Tibial artery (tissue), 4 donors: ENCODE measurements at regions not wholly inside any gene's neighbourhood (a gene's known extent, or its start where the extent isn't known, plus 50 kb on each side); places are given as distances from the start of the nearest gene placed in this dataset.

Source experiments
- DNase-seq, 2 donors: peaks; one replicate each; pipeline ENCODE4 v3.0.0-alpha.2; 2019
- H3K27ac ChIP-seq, 2 donors: fragments of 200-600 bp; sonication (generic) in 1 of 2; 1 replicate in 1 of 2; 2 replicates in 1 of 2; pipeline ENCODE4 v1.5.1; 2018 to 2019; ENCODE audit warnings: mild to moderate bottlenecking in 1 of 2
- H3K27me3 ChIP-seq, 2 donors: fragments of 200-600 bp; sonication (generic) in 1 of 2; one replicate each; pipeline versions ENCODE4 v1.5.1 to v1.6.0; 2016 to 2019
- H3K36me3 ChIP-seq, 3 donors: fragments of 200-600 bp; sonication (generic) in 2 of 3; one replicate each; pipeline ENCODE4 v1.5.1; 2016 to 2019; ENCODE audit warnings: mild to moderate bottlenecking in 2 of 3
- H3K4me1 ChIP-seq, 4 donors: fragments of 200-600 bp; sonication (generic) in 2 of 4; 1 replicate in 3 of 4; 2 replicates in 1 of 4; pipeline ENCODE4 v1.5.1; 2016 to 2019
- H3K4me3 ChIP-seq, 2 donors: fragments of 200-600 bp; sonication (generic) in 1 of 2; 1 replicate in 1 of 2; 2 replicates in 1 of 2; pipeline ENCODE4 v1.5.1; 2018 to 2019; ENCODE audit warnings: mild to moderate bottlenecking in 2 of 2
- H3K9me3 ChIP-seq, 3 donors: fragments of 200-600 bp; sonication (generic) in 1 of 3; one replicate each; pipeline ENCODE4 v1.5.1; 2016 to 2019
- intact Hi-C: fragments of 100-400 bp; cut with DNase I; formaldehyde crosslinking; loops from one replicate; pipeline ENCODE4 v1.15.0; 2023; ENCODE audit warnings: low total_unique reads
- TF ChIP-seq, protein P1 (sequence below), 2 experiments: fragments of 200-600 bp in 1 of 2; fragments of 450-650 bp in 1 of 2; IDR thresholded peaks; one replicate each; pipeline ENCODE4 v1.5.1; 2017 to 2019; ENCODE audit warnings: antibody characterized with exemption in 2 of 2, mild to moderate bottlenecking in 1 of 2, moderate library complexity in 1 of 2

DNA sequence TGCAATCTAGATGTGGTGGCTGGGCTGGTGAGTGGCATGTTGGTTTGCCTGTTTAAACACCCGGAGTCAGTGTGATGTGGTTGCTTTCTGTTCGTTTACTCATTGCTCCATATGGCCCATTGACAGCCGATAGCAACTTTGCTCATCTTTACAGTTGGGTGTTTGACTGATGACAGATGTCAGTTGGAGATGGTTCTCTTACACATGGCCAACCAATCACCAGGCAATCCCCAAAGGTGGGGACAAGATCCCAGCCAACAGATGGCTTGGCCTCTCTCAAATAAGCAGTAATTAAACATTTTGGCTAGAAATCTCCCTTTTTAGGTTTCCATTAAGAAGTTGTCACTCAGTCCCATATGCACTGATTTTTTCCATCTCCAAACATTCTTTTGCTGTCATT is 497.1 kb upstream of the ARGLU1 start:
- Histone ChIP-seq H3K27ac (no peak overlapping the region), H3K36me3 (no peaks in the 10 kb centered on the region), H3K9me3 (no peaks in the 10 kb centered on the region), H3K4me1 (no peaks in the 10 kb centered on the region), H3K27me3 (no peaks in the 10 kb centered on the region), H3K4me3 (no peak overlapping the region)
- no peak for DNase-seq
- TF ChIP-seq, protein P1, sequence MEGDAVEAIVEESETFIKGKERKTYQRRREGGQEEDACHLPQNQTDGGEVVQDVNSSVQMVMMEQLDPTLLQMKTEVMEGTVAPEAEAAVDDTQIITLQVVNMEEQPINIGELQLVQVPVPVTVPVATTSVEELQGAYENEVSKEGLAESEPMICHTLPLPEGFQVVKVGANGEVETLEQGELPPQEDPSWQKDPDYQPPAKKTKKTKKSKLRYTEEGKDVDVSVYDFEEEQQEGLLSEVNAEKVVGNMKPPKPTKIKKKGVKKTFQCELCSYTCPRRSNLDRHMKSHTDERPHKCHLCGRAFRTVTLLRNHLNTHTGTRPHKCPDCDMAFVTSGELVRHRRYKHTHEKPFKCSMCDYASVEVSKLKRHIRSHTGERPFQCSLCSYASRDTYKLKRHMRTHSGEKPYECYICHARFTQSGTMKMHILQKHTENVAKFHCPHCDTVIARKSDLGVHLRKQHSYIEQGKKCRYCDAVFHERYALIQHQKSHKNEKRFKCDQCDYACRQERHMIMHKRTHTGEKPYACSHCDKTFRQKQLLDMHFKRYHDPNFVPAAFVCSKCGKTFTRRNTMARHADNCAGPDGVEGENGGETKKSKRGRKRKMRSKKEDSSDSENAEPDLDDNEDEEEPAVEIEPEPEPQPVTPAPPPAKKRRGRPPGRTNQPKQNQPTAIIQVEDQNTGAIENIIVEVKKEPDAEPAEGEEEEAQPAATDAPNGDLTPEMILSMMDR (IDR thresholded peaks at IDR 0.05), result no peak
- intact Hi-C loops, result no loop called here

DNA sequence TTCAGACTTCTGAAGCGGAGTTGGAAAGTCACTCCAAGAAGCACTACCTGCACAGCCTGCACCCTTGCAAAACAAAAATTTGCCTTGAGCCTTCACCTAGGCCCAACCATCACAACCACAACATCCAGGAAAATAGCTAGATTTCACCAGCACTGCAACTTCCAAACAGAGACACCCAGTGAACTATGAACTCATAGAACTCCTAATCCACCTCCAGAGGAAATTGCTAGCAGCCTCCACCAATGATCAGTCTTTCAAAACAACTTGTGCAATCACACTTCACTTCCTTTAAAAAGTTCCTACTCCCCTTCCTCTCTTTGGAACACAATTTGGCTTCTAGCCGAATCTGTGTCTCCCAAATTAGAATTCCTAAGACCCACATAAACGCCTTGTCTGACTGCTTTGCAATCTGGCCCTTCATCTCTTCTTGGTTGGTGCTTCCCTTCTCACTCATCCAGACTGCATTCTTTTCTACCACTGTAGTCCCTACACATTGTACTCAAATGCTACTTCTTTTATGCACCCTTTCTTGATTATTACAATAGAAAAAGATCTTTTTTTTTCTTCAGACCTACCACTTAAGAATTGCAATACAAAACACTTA is 489.2 kb upstream of the ARGLU1 start:
- Histone ChIP-seq H3K36me3 (no peaks in the 10 kb centered on the region), H3K9me3 (no peaks in the 10 kb centered on the region), H3K4me1 (no peaks in the 10 kb centered on the region), H3K4me3 (no peak overlapping the region), H3K27ac (no peak overlapping the region), H3K27me3 (no peaks in the 10 kb centered on the region)
- TF ChIP-seq, protein P1 (IDR thresholded peaks at IDR 0.05), result no peak
- DNase-seq, result no peak
- intact Hi-C loops, result no loop called here

DNA sequence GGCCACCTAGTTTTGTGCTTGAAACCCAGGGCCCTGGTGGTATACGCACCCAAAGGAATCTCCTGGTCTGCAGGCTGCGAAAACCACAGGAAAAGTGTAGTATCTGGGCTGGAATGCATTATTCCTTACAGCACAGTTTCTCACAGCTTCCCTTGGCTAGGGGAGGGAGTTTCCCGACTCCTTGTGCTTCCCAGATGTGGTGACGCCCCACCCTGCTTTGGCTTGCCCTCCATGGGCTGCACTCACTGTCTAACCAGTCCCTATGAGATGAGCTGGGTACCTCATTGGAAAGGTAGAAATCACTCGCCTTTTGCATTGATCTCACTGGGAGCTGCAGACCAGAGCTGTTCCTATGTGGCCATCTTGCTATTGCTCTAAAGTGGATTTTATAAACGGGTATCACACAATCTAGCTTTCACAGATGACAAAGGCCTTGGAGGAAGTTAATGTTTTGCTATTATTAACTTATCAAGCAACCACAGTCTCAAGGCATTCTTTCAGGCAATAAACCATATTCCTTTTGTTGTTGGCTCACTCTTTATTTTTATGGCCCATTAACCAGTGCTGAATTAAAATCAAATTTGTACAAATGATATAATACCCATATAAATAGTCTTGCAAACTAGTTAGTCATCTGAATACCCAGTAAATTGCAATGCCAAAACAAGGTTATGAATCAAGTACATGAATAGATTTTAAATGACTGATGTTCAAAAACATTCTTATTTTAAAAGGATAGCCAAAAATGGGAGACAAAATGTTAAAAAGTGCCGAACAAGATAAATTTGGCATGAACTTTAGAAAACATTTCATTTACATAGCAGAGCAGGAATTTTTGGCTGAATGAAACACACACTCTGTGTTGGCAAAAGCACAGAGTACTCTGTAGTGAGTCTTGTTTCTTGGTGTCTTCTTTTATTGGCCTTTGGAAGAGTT is 475.4 kb upstream of the ARGLU1 start:
- Histone ChIP-seq H3K4me1 (peaks cover 0 to 22% (median 5%) of the 10 kb centered on the region in 4 donors), H3K27me3 (no peaks in the 10 kb centered on the region), H3K9me3 (no peaks in the 10 kb centered on the region), H3K36me3 (no peaks in the 10 kb centered on the region), H3K4me3 (no peak overlapping the region), H3K27ac (peak overlapping the region; percentile 33 to 42)
- intact Hi-C loops, result no loop called here
- peak in 1 of 2 donors; percentile 34 for DNase-seq
- TF ChIP-seq, protein P1 (IDR thresholded peaks at IDR 0.05), result no peak

DNA sequence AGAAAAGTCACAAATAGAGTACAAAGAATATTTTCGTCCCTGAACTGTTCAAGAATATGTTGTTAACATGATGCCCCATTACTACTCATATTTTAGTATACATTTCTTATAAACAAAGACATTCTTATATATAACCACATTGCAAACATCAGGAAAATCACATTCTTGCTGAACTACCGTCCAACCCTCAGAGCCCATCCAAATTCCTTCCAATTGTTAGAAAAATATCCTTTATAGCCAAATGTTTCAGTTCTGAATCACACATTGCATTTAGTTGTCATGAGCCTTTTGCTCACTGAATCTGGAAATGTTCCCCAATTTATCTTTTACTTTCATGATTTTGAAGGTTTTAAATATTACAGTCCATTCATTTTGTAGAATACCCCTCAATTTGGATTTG is 467.8 kb upstream of the ARGLU1 start:
- no peaks in the 10 kb centered on the region for H3K9me3 ChIP-seq
- H3K4me1 ChIP-seq, result peaks cover 0 to 7% (median 0%) of the 10 kb centered on the region in 4 donors
- TF ChIP-seq, protein P1 (IDR thresholded peaks at IDR 0.05), result no peak
- H3K36me3 ChIP-seq, result no peaks in the 10 kb centered on the region
- no peak overlapping the region for H3K4me3 ChIP-seq
- H3K27me3 ChIP-seq, result no peaks in the 10 kb centered on the region
- H3K27ac ChIP-seq, result no peak overlapping the region
- no peak for DNase-seq
- intact Hi-C loops, result no loop called here

DNA sequence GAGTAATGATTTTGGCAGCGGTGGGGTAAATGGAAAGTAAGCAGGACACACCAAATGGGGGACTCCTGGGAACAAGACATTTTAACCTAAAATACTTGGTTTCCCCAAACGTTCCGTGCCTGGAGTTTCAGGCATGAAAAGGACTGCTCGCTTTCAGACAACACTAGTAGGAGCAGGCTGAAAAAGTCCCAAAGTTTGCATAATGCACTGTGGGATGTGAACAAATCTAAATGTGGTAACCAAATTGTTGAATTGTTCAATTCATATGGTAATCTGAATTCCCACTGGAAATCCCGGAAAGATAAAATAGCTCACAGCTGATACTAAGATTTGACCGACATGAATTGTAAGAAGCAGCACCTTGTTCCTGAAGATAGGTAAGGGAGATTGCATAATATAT is 467.2 kb upstream of the ARGLU1 start:
- H3K27me3 ChIP-seq, result no peaks in the 10 kb centered on the region
- intact Hi-C loops, result no loop called here
- H3K4me1 ChIP-seq, result peaks cover 0 to 7% (median 0%) of the 10 kb centered on the region in 4 donors

More for the DNA sequence above, 467.2 kb upstream of the ARGLU1 start:
- TF ChIP-seq, protein P1 (IDR thresholded peaks at IDR 0.05), result no peak
- Histone ChIP-seq H3K9me3 (no peaks in the 10 kb centered on the region), H3K27ac (no peak overlapping the region), H3K36me3 (no peaks in the 10 kb centered on the region), H3K4me3 (no peak overlapping the region)
- no peak for DNase-seq
